ENCODE measurements at regions not wholly inside any gene's neighbourhood (a gene's known extent, or its start where the extent isn't known, plus 50 kb on each side); places are given as distances from the start of the nearest gene placed in this dataset.

DNA sequence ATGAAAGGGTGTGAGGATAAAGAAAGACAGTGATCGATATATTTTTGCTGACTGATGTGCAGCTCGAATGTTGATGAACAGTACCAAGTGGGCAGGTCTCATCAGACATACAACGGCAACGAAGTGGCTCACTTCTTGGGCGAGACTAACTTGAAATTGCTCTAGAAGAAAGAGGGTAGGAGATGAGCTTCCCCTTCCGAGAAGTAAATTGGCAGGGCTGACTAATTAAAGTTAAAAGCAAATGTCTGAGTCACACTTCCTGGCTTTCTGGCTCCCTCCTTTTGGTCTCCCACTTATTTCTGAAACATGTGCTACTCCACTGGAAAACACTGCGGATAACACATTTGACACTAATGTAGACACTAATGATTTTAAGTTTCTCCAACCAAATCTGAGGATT lies 228.3 kb downstream of the ABHD5 start:
- no peaks in the 10 kb centered on the region for H3K4me1 ChIP-seq
- in situ Hi-C loops (cut with MboI; ENCODE audit: low sequenced_read_pairs in 4 of 4) (no loop called here), intact Hi-C loops (cut with DNase I; ENCODE audit: low total_unique reads) (no loop called here)
- no peak overlapping the region for H3K4me3 ChIP-seq
- H3K27ac ChIP-seq, result no peak overlapping the region
- no peak for ATAC-seq
- H3K27me3 ChIP-seq, result peaks cover 4 to 22% (median 5%) of the 10 kb centered on the region in 3 donors
- DNase-seq, result no peak
- TF ChIP-seq, protein P1, sequence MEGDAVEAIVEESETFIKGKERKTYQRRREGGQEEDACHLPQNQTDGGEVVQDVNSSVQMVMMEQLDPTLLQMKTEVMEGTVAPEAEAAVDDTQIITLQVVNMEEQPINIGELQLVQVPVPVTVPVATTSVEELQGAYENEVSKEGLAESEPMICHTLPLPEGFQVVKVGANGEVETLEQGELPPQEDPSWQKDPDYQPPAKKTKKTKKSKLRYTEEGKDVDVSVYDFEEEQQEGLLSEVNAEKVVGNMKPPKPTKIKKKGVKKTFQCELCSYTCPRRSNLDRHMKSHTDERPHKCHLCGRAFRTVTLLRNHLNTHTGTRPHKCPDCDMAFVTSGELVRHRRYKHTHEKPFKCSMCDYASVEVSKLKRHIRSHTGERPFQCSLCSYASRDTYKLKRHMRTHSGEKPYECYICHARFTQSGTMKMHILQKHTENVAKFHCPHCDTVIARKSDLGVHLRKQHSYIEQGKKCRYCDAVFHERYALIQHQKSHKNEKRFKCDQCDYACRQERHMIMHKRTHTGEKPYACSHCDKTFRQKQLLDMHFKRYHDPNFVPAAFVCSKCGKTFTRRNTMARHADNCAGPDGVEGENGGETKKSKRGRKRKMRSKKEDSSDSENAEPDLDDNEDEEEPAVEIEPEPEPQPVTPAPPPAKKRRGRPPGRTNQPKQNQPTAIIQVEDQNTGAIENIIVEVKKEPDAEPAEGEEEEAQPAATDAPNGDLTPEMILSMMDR (IDR thresholded peaks at IDR 0.05 in 4 of 5, conservative IDR thresholded peaks at IDR 0.05 in 1 of 5), result no peak
- no peak for TF ChIP-seq POLR2A (IDR thresholded peaks at IDR 0.05)
- no peaks in the 10 kb centered on the region for H3K9me3 ChIP-seq
- H3K36me3 ChIP-seq, result no peaks in the 10 kb centered on the region

DNA sequence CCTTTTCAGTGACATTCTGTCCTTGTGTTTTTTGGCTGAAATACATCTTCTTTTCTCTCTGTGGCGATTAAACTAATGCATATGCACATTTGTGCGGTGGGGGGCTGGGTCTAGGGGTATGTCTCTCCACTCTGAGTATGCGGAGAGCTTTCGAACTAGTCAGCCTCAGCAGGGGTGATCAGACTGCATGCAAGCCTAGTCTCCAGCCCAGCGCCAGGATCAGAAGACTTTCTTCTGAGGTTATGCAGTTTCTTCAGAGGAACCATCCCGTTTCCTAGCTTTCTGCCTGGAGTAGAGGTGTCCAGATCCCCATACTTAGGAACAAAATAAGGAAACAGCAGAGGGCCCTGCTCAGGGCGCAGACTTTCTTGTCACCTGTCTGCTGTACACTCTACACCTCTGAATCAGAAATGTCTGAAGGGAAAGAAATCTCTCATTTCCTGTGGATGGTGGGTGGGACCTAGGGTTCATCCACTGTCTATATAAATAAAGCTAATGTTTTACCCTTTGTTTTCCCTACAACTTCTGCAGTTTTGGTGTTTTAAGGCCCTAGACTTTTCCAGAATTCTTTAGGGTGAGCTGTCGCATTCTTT lies 230.4 kb downstream of the ABHD5 start:
- no peaks in the 10 kb centered on the region for H3K4me1 ChIP-seq

DNA sequence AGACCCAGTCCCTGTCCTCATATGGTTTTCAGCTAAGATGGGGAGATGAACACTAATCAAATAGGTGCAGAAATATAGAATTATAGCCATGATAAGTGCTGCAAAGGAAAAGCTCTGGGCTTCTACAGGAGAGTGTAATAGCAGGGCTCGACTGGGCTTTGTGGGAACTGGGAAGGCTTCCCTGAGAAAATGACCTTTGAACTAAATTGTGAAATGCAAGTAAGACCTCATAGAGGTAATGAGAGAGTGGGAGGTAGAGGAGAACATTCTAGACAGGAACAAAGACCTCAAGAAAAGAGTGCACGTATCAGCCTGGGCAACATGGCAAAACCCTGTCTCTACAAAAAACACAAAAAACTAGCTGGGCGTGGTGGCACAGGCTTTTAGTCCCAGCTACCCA lies 231.6 kb downstream of the ABHD5 start:
- no peak for ATAC-seq
- DNase-seq, result no peak
- no peaks in the 10 kb centered on the region for H3K4me1 ChIP-seq
- H3K27me3 ChIP-seq, result peaks cover 4 to 26% (median 8%) of the 10 kb centered on the region in 3 donors
- no peaks in the 10 kb centered on the region for H3K9me3 ChIP-seq
- in situ Hi-C loops (cut with MboI; ENCODE audit: low sequenced_read_pairs in 4 of 4), result no loop called here
- H3K4me3 ChIP-seq, result no peak overlapping the region
- TF ChIP-seq POLR2A (IDR thresholded peaks at IDR 0.05), result no peak
- TF ChIP-seq, protein P1 (IDR thresholded peaks at IDR 0.05 in 4 of 5, conservative IDR thresholded peaks at IDR 0.05 in 1 of 5), result no peak
- H3K27ac ChIP-seq, result no peak overlapping the region
- intact Hi-C loops (cut with DNase I; ENCODE audit: low total_unique reads), result no loop called here
- no peaks in the 10 kb centered on the region for H3K36me3 ChIP-seq

More for the DNA sequence above, 230.4 kb downstream of the ABHD5 start:
- Histone ChIP-seq H3K4me3 (no peak overlapping the region), H3K36me3 (no peaks in the 10 kb centered on the region), H3K27ac (no peak overlapping the region), H3K9me3 (no peaks in the 10 kb centered on the region), H3K27me3 (peaks cover 4 to 26% (median 7%) of the 10 kb centered on the region in 3 donors)
- no peak for ATAC-seq
- TF ChIP-seq, protein P1 (IDR thresholded peaks at IDR 0.05 in 4 of 5, conservative IDR thresholded peaks at IDR 0.05 in 1 of 5), result no peak
- no peak for TF ChIP-seq POLR2A (IDR thresholded peaks at IDR 0.05)
- no peak for DNase-seq
- intact Hi-C loops (cut with DNase I; ENCODE audit: low total_unique reads), result no loop called here
- in situ Hi-C loops (cut with MboI; ENCODE audit: low sequenced_read_pairs in 4 of 4), result no loop called here

DNA sequence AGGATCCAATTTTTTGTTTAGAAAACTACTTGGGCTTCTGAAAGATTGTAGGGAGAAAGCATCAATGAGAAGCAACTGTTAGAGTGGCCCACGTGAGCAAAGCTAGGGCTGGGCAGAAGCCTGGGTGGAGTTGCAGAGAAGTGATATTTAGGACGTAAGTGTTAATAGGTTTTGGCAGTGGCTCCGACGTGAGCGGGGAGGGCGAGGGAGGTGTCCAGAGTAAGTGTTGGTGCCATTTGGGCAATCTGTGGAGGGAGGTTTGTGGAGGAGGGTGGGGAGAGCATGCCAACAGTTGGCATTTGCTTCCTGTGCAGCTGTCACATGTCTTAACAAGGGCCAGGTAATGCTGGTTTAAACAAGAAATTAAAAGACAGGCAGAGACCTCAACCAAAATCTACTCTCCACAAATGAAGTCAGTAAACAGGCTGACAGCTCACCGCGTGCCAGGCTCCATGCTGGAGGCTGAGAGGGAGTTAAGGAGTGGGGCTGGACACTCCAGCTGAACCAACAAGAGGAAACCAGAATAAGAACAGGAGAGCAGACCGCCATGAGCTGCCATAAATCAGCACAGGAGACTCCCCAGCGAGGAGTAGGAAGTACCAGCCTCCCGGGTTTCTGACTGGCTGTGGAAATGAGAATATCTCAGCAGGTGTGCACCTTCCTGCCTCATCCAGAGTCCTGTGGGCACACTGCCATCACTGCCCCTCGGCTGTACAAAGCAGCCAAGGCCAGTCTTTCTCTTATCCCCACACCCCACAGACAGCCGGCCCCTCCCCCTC lies 232.6 kb downstream of the ABHD5 start:
- Histone ChIP-seq H3K9me3 (no peaks in the 10 kb centered on the region), H3K4me3 (no peak overlapping the region), H3K4me1 (no peaks in the 10 kb centered on the region), H3K36me3 (no peaks in the 10 kb centered on the region), H3K27me3 (peaks cover 4 to 26% (median 8%) of the 10 kb centered on the region in 3 donors), H3K27ac (no peak overlapping the region)
- intact Hi-C loops (cut with DNase I; ENCODE audit: low total_unique reads), result no loop called here
- TF ChIP-seq, protein P1 (IDR thresholded peaks at IDR 0.05 in 4 of 5, conservative IDR thresholded peaks at IDR 0.05 in 1 of 5), result no peak
- TF ChIP-seq POLR2A (IDR thresholded peaks at IDR 0.05), result no peak
- DNase-seq, result no peak
- in situ Hi-C loops (cut with MboI; ENCODE audit: low sequenced_read_pairs in 4 of 4), result no loop called here
- no peak for ATAC-seq

All from gastrocnemius medialis (tissue), 4 donors.